NCI-H1436 treated with DMSO at 0.1 percent for 48 hours (cell line): ENCODE measurements at regions not wholly inside any gene's neighbourhood (a gene's known extent, or its start where the extent isn't known, plus 50 kb on each side); places are given as distances from the start of the nearest gene placed in this dataset.

Experiments
- DNase-seq: peaks from one replicate; lab custom pipeline; 2025; lab: John Stamatoyannopoulos, UW

GRCh38 chr16:6929868-6930267 is 402.8 kb upstream of the RBFOX1 start:
- DNase-seq = no peak

- no peak for DNase-seq
These were observed 405.9 kb upstream of the RBFOX1 start for GRCh38 chr16:6926762-6927161.

- DNase-seq = no peak
These were observed 406.3 kb upstream of the RBFOX1 start for GRCh38 chr16:6926341-6926740.

GRCh38 chr16:6918646-6919045 is 414.0 kb upstream of the RBFOX1 start:
- DNase-seq = no peak

- DNase-seq = no peak
These were observed 415.7 kb upstream of the RBFOX1 start for GRCh38 chr16:6916946-6917345.

- no peak for DNase-seq
These were observed 419.1 kb upstream of the RBFOX1 start for GRCh38 chr16:6913566-6913965.

- DNase-seq = no peak
These were observed 422.3 kb upstream of the RBFOX1 start for GRCh38 chr16:6910301-6910700.

- DNase-seq = no peak
These were observed 427.0 kb upstream of the RBFOX1 start for GRCh38 chr16:6905601-6906000.

- no peak for DNase-seq
These were observed 429.0 kb upstream of the RBFOX1 start for GRCh38 chr16:6903671-6904070.

- DNase-seq = no peak
These were observed 433.7 kb upstream of the RBFOX1 start for GRCh38 chr16:6898896-6899295.

GRCh38 chr16:6897876-6898485 is 434.7 kb upstream of the RBFOX1 start:
- DNase-seq = no peak

GRCh38 chr16:6892966-6893365 is 439.7 kb upstream of the RBFOX1 start:
- DNase-seq = no peak

- no peak for DNase-seq
These were observed 441.1 kb upstream of the RBFOX1 start for GRCh38 chr16:6891496-6891895.

- no peak for DNase-seq
These were observed 444.1 kb upstream of the RBFOX1 start for GRCh38 chr16:6888531-6888930.

GRCh38 chr16:6884002-6884401 is 448.6 kb upstream of the RBFOX1 start:
- DNase-seq = no peak

- DNase-seq = no peak
These were observed 452.4 kb upstream of the RBFOX1 start for GRCh38 chr16:6880263-6880662.

- no peak for DNase-seq
These were observed 468.0 kb upstream of the RBFOX1 start for GRCh38 chr16:6864671-6865070.

GRCh38 chr16:6864244-6864643 is 468.4 kb upstream of the RBFOX1 start:
- DNase-seq = no peak

- DNase-seq = no peak
These were observed 469.5 kb upstream of the RBFOX1 start for GRCh38 chr16:6863135-6863534.

- DNase-seq = no peak
These were observed 470.7 kb upstream of the RBFOX1 start for GRCh38 chr16:6861815-6862477.

GRCh38 chr16:6861135-6861814 is 471.4 kb upstream of the RBFOX1 start:
- no peak for DNase-seq

- DNase-seq = no peak
These were observed 475.1 kb upstream of the RBFOX1 start for GRCh38 chr16:6857575-6857974.

- no peak for DNase-seq
These were observed 476.1 kb upstream of the RBFOX1 start for GRCh38 chr16:6856578-6856977.

GRCh38 chr16:6853565-6853964 is 479.1 kb upstream of the RBFOX1 start:
- DNase-seq = no peak
